Loucy (cell line): ENCODE measurements at regions not wholly inside any gene's neighbourhood (a gene's known extent, or its start where the extent isn't known, plus 50 kb on each side); places are given as distances from the start of the nearest gene placed in this dataset.

Experiments used
- CTCF ChIP-seq: fragments of 200-600 bp; sonication (generic); conservative IDR thresholded peaks from 2 replicates; pipeline ENCODE4 v1.5.1; 2014; ENCODE audit warnings: mild to moderate bottlenecking, antibody characterized with exemption, low read length
- EZH2phosphoT487 ChIP-seq: fragments of 200-600 bp; IDR thresholded peaks from 2 replicates; pipeline ENCODE4 v1.6.1; 2018; ENCODE audit warnings: antibody characterized with exemption, mild to moderate bottlenecking, moderate library complexity, borderline replicate concordance

- TF ChIP-seq CTCF: no peak
- TF ChIP-seq EZH2phosphoT487: no peak
Measured at GRCh38 chr5:148923023-148923422, 96.6 kb downstream of the ADRB2 start.
